GM19452 (cell line): ENCODE measurements at regions not wholly inside any gene's neighbourhood (a gene's known extent, or its start where the extent isn't known, plus 50 kb on each side); places are given as distances from the start of the nearest gene placed in this dataset.
"Not testable (repeated sequence)": the region's sequence is repeated elsewhere in the genome, so short reads cannot be mapped to it uniquely, and the experiment has no call there.

Source experiments
- ATAC-seq: cut with Tn5 transposase; IDR thresholded peaks from one replicate; pipeline ENCODE4 v1.9.1; 2021; ENCODE audit not compliant: unreplicated experiment

DNA sequence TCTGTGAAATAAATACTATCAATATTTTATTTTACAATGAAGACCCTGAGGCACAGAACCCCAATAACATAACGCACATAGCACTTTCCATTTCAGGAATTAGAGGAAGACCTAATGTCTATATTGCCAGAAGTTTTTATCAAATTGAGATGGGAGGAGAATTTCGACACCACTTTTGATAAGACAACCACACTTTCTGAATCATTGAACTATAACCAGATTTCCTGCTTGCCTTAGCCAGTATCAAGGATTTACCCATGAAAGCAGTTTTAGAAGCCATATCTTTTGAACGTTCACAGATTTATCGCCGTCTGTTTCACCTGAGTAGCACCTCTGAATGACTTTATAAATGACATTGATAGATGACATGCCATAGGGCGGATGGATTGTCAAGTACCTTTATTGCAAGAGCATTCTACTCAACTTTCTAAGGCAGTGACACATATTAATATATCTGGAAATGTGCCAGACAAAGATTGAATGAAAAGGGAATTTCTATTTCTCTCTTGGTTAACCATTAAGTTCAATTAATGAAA is 768.4 kb downstream of the LTN1 start:
- ATAC-seq = no peak

DNA sequence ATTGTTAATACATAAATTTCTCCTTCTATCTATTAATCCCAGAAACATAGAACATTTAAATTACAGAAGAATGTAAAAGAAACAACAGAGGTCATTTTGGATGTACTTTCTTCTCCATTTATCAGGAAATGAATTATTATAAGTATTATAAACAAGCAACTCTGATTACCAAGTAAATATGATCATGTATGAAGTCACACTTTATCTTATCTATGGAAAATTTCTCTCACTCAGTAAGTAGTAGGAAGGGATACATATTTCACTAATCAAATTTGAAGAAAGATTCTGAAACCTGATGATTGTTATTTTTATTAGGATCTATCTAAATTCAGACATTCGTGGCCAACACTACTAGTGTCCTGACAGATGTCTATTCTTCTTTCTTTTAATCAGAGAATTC is 770.7 kb downstream of the LTN1 start:
- ATAC-seq = no peak

GRCh38 chr21:28220680-28221079 is 772.0 kb downstream of the LTN1 start:
- ATAC-seq = no peak

DNA sequence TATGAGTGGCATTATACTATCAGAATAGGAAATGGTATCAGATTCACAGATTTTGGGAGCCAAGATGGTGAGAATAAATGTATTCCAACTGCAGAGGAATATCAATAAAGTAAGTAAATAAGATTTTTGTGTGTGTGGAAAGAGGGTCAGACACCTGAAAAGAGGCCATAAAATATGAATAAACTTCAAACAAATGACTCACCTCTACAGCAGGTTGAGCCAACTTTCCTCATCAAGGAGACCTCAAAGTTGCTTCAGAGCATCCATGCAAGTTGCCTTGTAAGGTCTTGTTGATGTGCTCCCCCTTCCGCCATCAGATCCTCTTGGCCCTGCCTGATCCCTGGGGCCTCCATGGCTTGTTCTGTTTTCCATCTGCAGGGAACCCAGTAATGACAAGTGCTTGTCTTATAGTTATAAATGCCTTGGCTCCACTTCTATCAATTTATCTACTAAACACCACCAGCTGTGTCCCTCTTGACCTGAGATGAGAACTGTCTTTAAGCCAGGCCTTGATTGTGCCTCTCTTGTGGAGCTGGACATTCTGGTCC is 775.6 kb downstream of the LTN1 start:
- no peak for ATAC-seq

- no peak for ATAC-seq
Measured at GRCh38 chr21:28215214-28215954, 777.3 kb downstream of the LTN1 start.

GRCh38 chr21:28214786-28215185 is 777.9 kb downstream of the LTN1 start:
- no peak for ATAC-seq

- ATAC-seq = no peak
Measured at GRCh38 chr21:28213261-28213660, 779.4 kb downstream of the LTN1 start.

- no peak for ATAC-seq
Measured at GRCh38 chr21:28212061-28212460, 780.6 kb downstream of the LTN1 start.

DNA sequence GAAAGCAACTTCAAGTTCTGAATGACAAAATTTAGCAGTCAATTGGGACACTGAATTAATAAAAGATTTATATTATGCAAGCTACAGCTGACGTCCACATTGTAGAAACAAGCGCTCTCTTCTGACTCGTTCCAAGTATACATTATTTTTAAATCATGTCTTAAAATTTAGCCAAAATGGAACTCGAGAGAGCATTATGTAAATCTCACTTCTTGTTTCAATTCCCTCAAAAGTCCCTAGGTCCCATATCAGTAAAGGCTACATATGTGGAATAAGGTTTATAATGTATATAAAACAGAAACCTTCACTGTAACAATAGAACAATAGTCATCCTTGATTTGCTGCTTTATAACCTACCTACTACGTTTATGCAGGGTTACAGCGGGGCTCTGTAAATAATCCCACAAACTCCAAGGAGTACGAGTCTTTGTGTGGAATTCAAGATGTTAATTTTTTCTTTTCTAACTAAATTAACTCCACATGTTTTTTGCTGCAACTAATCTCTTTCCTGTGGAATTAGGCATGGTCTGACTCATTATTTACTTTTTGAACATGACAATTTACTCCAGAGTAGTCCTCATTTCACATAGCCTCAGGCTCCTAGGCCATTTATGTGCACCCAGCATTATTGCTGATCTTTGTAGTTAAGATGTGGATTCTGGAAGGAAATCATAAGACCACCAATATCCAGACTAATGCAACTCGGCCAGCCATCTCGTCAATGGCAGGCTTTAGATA is 785.1 kb downstream of the LTN1 start:
- no peak for ATAC-seq

DNA sequence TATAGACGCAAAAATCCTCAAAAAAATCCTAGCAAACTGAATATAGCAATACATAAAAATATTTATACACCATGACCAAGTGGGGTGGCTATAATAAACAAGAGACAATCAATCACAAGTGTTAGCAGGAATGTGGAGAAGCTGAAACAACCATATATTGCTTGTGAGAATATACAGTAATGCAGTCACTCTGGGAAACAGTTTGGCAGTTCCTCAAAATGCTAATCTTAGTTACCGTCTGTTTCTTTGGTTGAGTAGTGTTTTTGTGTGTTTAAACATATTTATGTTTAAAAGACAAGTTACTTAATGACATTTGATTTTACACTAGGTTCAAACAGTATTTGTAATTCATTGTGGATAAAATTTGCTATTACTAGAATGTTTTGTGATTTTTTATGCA is 792.0 kb downstream of the LTN1 start:
- ATAC-seq = no peak

GRCh38 chr21:28196981-28197380 is 795.7 kb downstream of the LTN1 start:
- no peak for ATAC-seq

DNA sequence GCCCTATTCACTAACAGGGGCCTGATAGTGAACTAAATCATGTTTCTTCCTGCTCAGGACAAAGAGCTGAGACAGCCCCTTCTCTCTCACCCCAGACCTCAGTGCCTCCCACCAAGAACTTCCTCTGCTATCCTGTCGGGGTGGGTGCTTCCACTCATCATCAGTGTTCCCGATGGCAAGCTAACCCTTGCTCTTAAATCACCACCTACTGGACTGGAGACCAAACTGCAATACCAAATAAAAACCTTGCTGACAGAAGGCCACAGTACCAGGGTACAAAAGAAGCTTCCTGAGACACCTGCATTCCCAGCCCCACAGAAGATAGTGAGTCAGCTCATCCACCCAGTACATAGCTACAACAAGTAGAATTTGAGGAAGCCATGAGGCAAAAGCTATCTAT is 799.5 kb downstream of the LTN1 start:
- no peak for ATAC-seq

DNA sequence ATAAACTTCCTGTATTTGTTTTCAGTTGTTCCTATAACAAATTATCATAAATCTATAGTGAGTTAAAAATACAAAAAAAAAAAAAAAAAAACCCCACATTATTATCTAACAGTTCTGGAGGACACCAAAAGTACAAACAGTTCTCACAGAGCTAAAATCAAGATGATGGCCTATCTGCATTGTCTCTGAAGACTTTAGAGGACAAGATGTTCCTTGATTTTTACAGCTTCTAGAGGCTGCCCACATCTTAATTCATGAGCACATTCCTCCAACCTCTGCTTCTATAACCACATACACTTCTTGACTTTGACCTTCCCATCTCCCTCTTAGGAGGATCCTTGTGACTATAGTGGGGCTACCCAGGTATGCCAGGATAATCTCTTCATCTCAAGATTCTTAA is 806.1 kb downstream of the LTN1 start:
- no peak for ATAC-seq

- no peak for ATAC-seq
Measured at GRCh38 chr21:28181730-28182129, 810.9 kb downstream of the LTN1 start.

DNA sequence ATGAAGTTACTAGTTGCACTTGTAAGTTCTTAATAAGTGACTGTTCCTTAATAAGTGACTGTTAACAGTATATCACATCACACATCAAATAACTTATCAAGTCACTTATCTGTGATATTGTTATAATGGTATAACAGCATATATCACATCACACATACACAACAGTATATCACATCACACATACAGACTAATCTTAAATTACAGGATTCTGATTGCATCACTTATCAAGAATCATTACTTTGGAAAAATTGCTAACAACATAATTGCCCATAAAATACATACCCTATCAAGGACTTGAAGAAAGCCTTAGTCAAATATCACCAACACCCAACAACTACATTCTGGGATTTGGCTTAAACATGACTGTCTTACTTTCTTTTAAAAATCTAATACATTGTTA is 813.5 kb downstream of the LTN1 start:
- no peak for ATAC-seq

DNA sequence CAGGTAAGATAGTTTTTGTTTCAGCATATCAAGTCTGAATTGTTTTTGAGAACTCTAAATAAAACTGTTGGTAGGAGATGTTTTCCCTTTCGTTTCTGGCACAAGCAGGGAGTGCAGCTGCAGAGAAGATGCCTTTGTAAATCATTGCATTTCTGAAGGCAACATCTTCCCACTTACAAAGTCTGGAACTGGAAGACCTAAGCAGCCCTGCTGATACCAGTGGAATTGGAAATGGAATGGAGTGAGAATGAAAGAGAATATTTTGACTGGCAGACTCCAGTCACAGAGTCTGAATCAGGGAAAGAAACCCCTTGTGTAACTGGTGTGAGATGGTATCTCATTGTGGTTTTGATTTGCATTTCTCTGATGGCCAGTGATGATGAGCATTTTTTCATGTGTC is 815.6 kb downstream of the LTN1 start:
- ATAC-seq = no peak

DNA sequence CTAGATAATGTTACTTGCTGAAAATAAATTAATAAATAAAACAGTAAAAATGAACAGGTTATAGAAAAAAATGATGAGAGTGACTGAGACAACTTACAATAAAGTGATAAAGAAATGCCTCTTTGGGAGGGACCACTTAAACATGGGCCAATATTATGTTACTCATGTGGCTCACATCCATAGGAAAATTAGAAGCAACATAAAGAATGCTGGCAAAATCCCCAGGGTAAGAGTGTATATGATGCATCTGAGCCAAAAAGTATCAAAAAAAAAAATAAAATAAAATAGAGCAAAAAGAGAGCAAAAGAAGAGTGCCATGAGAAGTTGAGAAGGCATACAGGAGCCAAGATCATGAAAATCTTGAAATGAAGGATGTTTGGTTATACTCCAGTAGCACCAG is 818.0 kb downstream of the LTN1 start:
- no peak for ATAC-seq

DNA sequence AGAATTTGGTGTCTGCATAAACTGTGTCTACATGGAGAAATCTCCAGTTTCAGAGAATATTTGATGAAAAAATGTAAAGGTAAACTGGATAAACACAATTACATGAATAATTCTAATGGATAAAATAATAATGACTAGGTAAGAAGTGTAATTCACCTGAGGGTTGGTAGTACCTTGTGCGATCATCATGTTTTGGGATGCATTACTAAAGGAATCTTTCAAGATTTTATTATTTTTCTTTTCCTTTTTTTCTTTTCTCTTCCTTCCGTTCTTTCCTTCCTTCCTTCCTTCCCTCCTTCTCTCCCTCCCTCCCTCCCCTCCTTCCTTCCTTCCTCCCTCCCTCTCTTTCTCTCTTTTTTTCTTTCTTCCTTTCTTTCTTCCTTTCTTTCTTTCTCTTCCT is 818.7 kb downstream of the LTN1 start:
- no peak for ATAC-seq

- no peak for ATAC-seq
Measured at GRCh38 chr21:28172376-28172775, 820.3 kb downstream of the LTN1 start.

- ATAC-seq = no peak
Measured at GRCh38 chr21:28167366-28167765, 825.3 kb downstream of the LTN1 start.

- not testable (repeated sequence) for ATAC-seq
Measured at GRCh38 chr21:28164519-28164918, 828.2 kb downstream of the LTN1 start.

GRCh38 chr21:28162052-28162451 is 830.6 kb downstream of the LTN1 start:
- ATAC-seq = not testable (repeated sequence)
